ENCODE measurements at regions not wholly inside any gene's neighbourhood (a gene's known extent, or its start where the extent isn't known, plus 50 kb on each side); places are given as distances from the start of the nearest gene placed in this dataset.

DNA sequence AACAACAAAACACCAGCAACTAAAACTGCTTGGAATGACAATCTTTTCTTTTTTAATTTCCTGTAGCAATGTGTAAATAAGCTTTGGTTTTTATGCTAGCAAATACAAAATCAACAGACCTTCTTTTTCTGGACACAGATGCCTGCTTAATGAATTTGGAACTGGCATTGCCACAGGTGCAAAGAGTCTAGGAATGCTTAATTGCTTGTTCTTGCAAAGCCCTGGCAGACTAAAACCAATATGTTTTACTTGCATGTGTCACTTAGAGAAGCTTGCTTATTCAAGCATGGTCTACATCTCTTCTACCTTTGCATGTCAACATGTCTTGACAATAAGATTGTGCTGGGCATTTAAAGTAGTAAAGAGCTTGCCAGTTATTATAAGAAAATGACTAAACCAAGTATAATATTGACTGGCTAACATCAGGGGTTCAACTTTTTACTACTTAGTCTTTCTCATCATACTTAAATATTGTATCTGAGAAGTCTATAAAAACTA is 656.7 kb upstream of the NDST4 start:
- H3K9me3 ChIP-seq (ENCODE audit: control insufficient read depth, insufficient read depth, low read depth, low read length) = no peaks in the 10 kb centered on the region
- H3K36me3 ChIP-seq (ENCODE audit: control insufficient read depth, insufficient read depth, low read length) = no peaks in the 10 kb centered on the region
- H3K4me1 ChIP-seq (ENCODE audit: control insufficient read depth, insufficient read depth, low read length) = no peaks in the 10 kb centered on the region
- TF ChIP-seq, protein P1, sequence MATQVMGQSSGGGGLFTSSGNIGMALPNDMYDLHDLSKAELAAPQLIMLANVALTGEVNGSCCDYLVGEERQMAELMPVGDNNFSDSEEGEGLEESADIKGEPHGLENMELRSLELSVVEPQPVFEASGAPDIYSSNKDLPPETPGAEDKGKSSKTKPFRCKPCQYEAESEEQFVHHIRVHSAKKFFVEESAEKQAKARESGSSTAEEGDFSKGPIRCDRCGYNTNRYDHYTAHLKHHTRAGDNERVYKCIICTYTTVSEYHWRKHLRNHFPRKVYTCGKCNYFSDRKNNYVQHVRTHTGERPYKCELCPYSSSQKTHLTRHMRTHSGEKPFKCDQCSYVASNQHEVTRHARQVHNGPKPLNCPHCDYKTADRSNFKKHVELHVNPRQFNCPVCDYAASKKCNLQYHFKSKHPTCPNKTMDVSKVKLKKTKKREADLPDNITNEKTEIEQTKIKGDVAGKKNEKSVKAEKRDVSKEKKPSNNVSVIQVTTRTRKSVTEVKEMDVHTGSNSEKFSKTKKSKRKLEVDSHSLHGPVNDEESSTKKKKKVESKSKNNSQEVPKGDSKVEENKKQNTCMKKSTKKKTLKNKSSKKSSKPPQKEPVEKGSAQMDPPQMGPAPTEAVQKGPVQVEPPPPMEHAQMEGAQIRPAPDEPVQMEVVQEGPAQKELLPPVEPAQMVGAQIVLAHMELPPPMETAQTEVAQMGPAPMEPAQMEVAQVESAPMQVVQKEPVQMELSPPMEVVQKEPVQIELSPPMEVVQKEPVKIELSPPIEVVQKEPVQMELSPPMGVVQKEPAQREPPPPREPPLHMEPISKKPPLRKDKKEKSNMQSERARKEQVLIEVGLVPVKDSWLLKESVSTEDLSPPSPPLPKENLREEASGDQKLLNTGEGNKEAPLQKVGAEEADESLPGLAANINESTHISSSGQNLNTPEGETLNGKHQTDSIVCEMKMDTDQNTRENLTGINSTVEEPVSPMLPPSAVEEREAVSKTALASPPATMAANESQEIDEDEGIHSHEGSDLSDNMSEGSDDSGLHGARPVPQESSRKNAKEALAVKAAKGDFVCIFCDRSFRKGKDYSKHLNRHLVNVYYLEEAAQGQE (IDR thresholded peaks at IDR 0.05; ENCODE audit: insufficient read depth in 1 of 2, low read depth in 2 of 2, low read length in 1 of 2) = no peak
- no peak for TF ChIP-seq POLR2AphosphoS5 (IDR thresholded peaks at IDR 0.05; ENCODE audit: low read depth, low read length)
- TF ChIP-seq, protein P2, sequence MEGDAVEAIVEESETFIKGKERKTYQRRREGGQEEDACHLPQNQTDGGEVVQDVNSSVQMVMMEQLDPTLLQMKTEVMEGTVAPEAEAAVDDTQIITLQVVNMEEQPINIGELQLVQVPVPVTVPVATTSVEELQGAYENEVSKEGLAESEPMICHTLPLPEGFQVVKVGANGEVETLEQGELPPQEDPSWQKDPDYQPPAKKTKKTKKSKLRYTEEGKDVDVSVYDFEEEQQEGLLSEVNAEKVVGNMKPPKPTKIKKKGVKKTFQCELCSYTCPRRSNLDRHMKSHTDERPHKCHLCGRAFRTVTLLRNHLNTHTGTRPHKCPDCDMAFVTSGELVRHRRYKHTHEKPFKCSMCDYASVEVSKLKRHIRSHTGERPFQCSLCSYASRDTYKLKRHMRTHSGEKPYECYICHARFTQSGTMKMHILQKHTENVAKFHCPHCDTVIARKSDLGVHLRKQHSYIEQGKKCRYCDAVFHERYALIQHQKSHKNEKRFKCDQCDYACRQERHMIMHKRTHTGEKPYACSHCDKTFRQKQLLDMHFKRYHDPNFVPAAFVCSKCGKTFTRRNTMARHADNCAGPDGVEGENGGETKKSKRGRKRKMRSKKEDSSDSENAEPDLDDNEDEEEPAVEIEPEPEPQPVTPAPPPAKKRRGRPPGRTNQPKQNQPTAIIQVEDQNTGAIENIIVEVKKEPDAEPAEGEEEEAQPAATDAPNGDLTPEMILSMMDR (IDR thresholded peaks at IDR 0.05) = no peak
- ChIA-PET POLR2A (no interaction called here), CTCF (no interaction called here)
- DNase-seq (ENCODE audit: low read depth, low spot score) (no peak), ATAC-seq (no peak)
- H3K4me3 ChIP-seq (ENCODE audit: low read depth in 2 of 2, low read length in 2 of 2) = no peak overlapping the region
- intact Hi-C loops (cut with micrococcal nuclease; ENCODE audit: unreplicated experiment) (no loop called here), in situ Hi-C loops (cut with HindIII; ENCODE audit: low pct_unique_long_range_greater_than_20kb, low sequenced_read_pairs) (no loop called here)
- no peaks in the 10 kb centered on the region for H3K27me3 ChIP-seq (ENCODE audit: control insufficient read depth, insufficient read depth, low read length)
- H3K27ac ChIP-seq (ENCODE audit: low read length) = no peak overlapping the region
- no TSS peak for BruUV-seq (replicated peaks)

DNA sequence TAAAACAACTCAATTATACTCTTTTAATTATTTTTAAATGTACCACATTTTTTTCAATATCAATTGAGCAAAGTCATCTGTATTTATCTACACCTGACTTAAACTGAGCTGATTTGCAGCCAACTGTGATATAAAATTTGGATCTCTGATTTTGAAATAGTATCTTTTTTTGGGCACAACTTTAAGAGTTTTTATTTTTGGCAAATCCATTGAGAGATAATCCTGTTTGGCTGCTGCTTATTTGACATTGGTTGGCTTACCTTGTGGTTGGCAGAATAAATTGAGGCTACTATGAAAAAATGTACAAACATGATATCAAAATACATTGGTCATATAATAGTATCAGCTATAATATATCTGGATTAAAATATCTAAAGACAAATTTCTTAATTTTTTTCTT is 656.0 kb upstream of the NDST4 start:
- intact Hi-C loops (cut with micrococcal nuclease; ENCODE audit: unreplicated experiment) = no loop called here
- no TSS peak for BruUV-seq (replicated peaks)
- POLR2A ChIA-PET = no interaction called here
- in situ Hi-C loops (cut with HindIII; ENCODE audit: low pct_unique_long_range_greater_than_20kb, low sequenced_read_pairs) = no loop called here
- Histone ChIP-seq H3K4me1 (ENCODE audit: control insufficient read depth, insufficient read depth, low read length) (no peaks in the 10 kb centered on the region), H3K27ac (ENCODE audit: low read length) (no peak overlapping the region), H3K4me3 (ENCODE audit: low read depth in 2 of 2, low read length in 2 of 2) (no peak overlapping the region), H3K9me3 (ENCODE audit: control insufficient read depth, insufficient read depth, low read depth, low read length) (no peaks in the 10 kb centered on the region), H3K36me3 (ENCODE audit: control insufficient read depth, insufficient read depth, low read length) (no peaks in the 10 kb centered on the region), H3K27me3 (ENCODE audit: control insufficient read depth, insufficient read depth, low read length) (no peaks in the 10 kb centered on the region)
- no peak for ATAC-seq
- TF ChIP-seq TCF7L2 (IDR thresholded peaks at IDR 0.05; ENCODE audit: low read depth, low read length) = no peak
- TF ChIP-seq, protein P2 (IDR thresholded peaks at IDR 0.05) = no peak
- TF ChIP-seq, protein P1 (IDR thresholded peaks at IDR 0.05; ENCODE audit: insufficient read depth in 1 of 2, low read depth in 2 of 2, low read length in 1 of 2) = no peak
- TF ChIP-seq POLR2AphosphoS5 (IDR thresholded peaks at IDR 0.05; ENCODE audit: low read depth, low read length) = no peak
- no peak for TF ChIP-seq SIN3A (IDR thresholded peaks at IDR 0.05; ENCODE audit: borderline replicate concordance, insufficient read depth, low read depth, low read length)
- no peak for DNase-seq (ENCODE audit: low read depth, low spot score)
- CTCF ChIA-PET = no interaction called here
